GM18867 (cell line): ENCODE measurements at regions not wholly inside any gene's neighbourhood (a gene's known extent, or its start where the extent isn't known, plus 50 kb on each side); places are given as distances from the start of the nearest gene placed in this dataset.
"Not testable (repeated sequence)": the region's sequence is repeated elsewhere in the genome, so short reads cannot be mapped to it uniquely, and the experiment has no call there.

ENCODE experiments used
- ATAC-seq: cut with Tn5 transposase; IDR thresholded peaks from one replicate; pipeline ENCODE4 v1.9.1; 2021; ENCODE audit warnings: mild to moderate bottlenecking, moderate library complexity; ENCODE audit not compliant: unreplicated experiment

- no peak for ATAC-seq
Observed at GRCh38 chr10:18866852-18867251, 181.7 kb upstream of the MALRD1 start.

GRCh38 chr10:18868919-18869318, 179.7 kb upstream of the MALRD1 start:
- no peak for ATAC-seq

GRCh38 chr10:18875477-18875876, 173.1 kb upstream of the MALRD1 start:
- no peak for ATAC-seq

- ATAC-seq = no peak
Observed at GRCh38 chr10:18879284-18879683, 169.3 kb upstream of the MALRD1 start.

- ATAC-seq = no peak
Observed at GRCh38 chr10:18880530-18880929, 168.1 kb upstream of the MALRD1 start.

- ATAC-seq = no peak
Observed at GRCh38 chr10:18886102-18886501, 162.5 kb upstream of the MALRD1 start.

- no peak for ATAC-seq
Observed at GRCh38 chr10:18906636-18907035, 142.0 kb upstream of the MALRD1 start.

- ATAC-seq = not testable (repeated sequence)
Observed at GRCh38 chr10:18917431-18917830, 131.2 kb upstream of the MALRD1 start.

- no peak for ATAC-seq
Observed at GRCh38 chr10:18918532-18918931, 130.1 kb upstream of the MALRD1 start.

GRCh38 chr10:18949391-18949790, 99.2 kb upstream of the MALRD1 start:
- no peak for ATAC-seq

- not testable (repeated sequence) for ATAC-seq
Observed at GRCh38 chr10:18951072-18951823, 97.4 kb upstream of the MALRD1 start.

- no peak for ATAC-seq
Observed at GRCh38 chr10:18955061-18955460, 93.5 kb upstream of the MALRD1 start.

GRCh38 chr10:18959369-18959768, 89.2 kb upstream of the MALRD1 start:
- ATAC-seq = no peak

- no peak for ATAC-seq
Observed at GRCh38 chr10:18960466-18961079, 88.0 kb upstream of the MALRD1 start.

GRCh38 chr10:18968159-18968558, 80.4 kb upstream of the MALRD1 start:
- no peak for ATAC-seq

GRCh38 chr10:18976696-18977251, 71.8 kb upstream of the MALRD1 start:
- ATAC-seq = no peak

- ATAC-seq = no peak
Observed at GRCh38 chr10:18980089-18980629, 68.4 kb upstream of the MALRD1 start.

- ATAC-seq = no peak
Observed at GRCh38 chr10:18984531-18984930, 64.1 kb upstream of the MALRD1 start.

GRCh38 chr10:18988338-18988737, 60.3 kb upstream of the MALRD1 start:
- no peak for ATAC-seq
